Esophagus muscularis mucosa (tissue), 4 donors: ENCODE measurements at regions not wholly inside any gene's neighbourhood (a gene's known extent, or its start where the extent isn't known, plus 50 kb on each side); places are given as distances from the start of the nearest gene placed in this dataset.

Source experiments
- DNase-seq: peaks from one replicate; pipeline ENCODE4 v3.0.0-alpha.2; 2017; ENCODE audit errors: extremely low spot score
- H3K27ac ChIP-seq, 4 donors: fragments of 200-600 bp; sonication (generic); replicated peaks in 1 of 4; 1 replicate in 3 of 4; 2 replicates in 1 of 4; pipeline ENCODE4 v1.5.1; 2016 to 2019; ENCODE audit warnings: mild to moderate bottlenecking in 1 of 4
- H3K27me3 ChIP-seq, 4 donors: fragments of 200-600 bp; sonication (generic); one replicate each; pipeline versions ENCODE4 v1.5.1 to v1.6.0; 2016 to 2019
- H3K36me3 ChIP-seq, 4 donors: fragments of 200-600 bp; sonication (generic); one replicate each; pipeline ENCODE4 v1.5.1; 2016 to 2019
- H3K4me1 ChIP-seq, 4 donors: fragments of 200-600 bp; sonication (generic); one replicate each; pipeline ENCODE4 v1.5.1; 2016 to 2019
- H3K4me3 ChIP-seq, 4 donors: fragments of 200-600 bp; sonication (generic); 1 replicate in 2 of 4; 2 replicates in 2 of 4; pipeline ENCODE4 v1.5.1; 2016 to 2019; ENCODE audit warnings: mild to moderate bottlenecking in 4 of 4, moderate library complexity in 1 of 4
- H3K9me3 ChIP-seq, 4 donors: fragments of 200-600 bp; sonication (generic); 1 replicate in 3 of 4; 2 replicates in 1 of 4; pipeline ENCODE4 v1.5.1; 2016 to 2019
- CTCF ChIP-seq, 3 experiments: fragments of 200-600 bp in 2 of 3; fragments of 450-650 bp in 1 of 3; sonication (generic) in 2 of 3; IDR thresholded peaks; one replicate each; pipeline ENCODE4 v1.5.1; 2017 to 2019; ENCODE audit warnings: antibody characterized with exemption in 3 of 3, mild to moderate bottlenecking in 2 of 3, moderate library complexity in 1 of 3
- EP300 ChIP-seq: sonication (generic); formaldehyde crosslinking; IDR thresholded peaks from one replicate; pipeline ENCODE4 v1.6.1; 2017; ENCODE audit warnings: antibody characterized with exemption
- POLR2A ChIP-seq: fragments of 450-650 bp; IDR thresholded peaks from one replicate; pipeline ENCODE4 v1.6.1; 2017; ENCODE audit warnings: antibody characterized with exemption, moderate library complexity, mild to moderate bottlenecking, low read depth
- POLR2AphosphoS5 ChIP-seq, 2 donors: sonication (generic); formaldehyde crosslinking; IDR thresholded peaks; one replicate each; pipeline ENCODE4 v1.6.1; 2017; ENCODE audit warnings: antibody characterized with exemption in 2 of 2
- WGBS: methylation state at CpG from one replicate; pipeline ENCODE4 v1.1.5; 2018; 5-methylcytosine and 5-hydroxymethylcytosine counted together
- intact Hi-C: fragments of 100-400 bp; cut with DNase I; formaldehyde crosslinking; loops from one replicate; pipeline ENCODE4 v1.15.1; 2023

DNA sequence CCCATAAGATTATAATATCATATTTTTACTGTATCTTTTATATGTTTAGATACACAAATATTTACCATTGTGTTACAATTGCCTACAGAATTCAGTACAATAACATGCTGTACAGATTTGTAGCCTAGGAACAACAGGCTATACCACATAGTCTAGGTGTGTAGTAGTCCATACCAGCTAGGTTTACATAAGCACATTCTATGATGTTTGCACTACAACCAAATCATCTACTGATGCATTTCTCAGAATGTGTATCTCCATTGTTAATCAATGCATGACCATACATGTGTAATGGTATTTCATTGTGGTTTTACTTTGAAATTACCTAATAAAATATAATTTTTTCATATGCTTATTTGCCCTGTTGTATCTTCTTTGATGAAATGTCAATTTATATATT, 288.1 kb upstream of the PCDH10 start:
- DNase-seq: no peak
- Histone ChIP-seq H3K4me1 (no peaks in the 10 kb centered on the region), H3K36me3 (no peaks in the 10 kb centered on the region), H3K4me3 (no peak overlapping the region), H3K27ac (no peak overlapping the region), H3K27me3 (no peaks in the 10 kb centered on the region), H3K9me3 (no peaks in the 10 kb centered on the region)
- intact Hi-C loops: no loop called here
- TF ChIP-seq POLR2A (no peak), EP300 (no peak), POLR2AphosphoS5 (IDR thresholded peaks at IDR 0.05) (no peak), CTCF (IDR thresholded peaks at IDR 0.05) (no peak)

- Histone ChIP-seq H3K9me3 (no peaks in the 10 kb centered on the region), H3K4me1 (no peaks in the 10 kb centered on the region), H3K36me3 (no peaks in the 10 kb centered on the region), H3K27me3 (no peaks in the 10 kb centered on the region), H3K4me3 (no peak overlapping the region), H3K27ac (no peak overlapping the region)
- TF ChIP-seq POLR2A (no peak), CTCF (IDR thresholded peaks at IDR 0.05) (no peak), POLR2AphosphoS5 (IDR thresholded peaks at IDR 0.05) (no peak), EP300 (no peak)
- intact Hi-C loops: no loop called here
- WGBS: 91% methylated on average over 1 of the region's 1 CpG
- DNase-seq: no peak
Measured at GRCh38 chr4:132863619-132864018, 285.5 kb upstream of the PCDH10 start.

DNA sequence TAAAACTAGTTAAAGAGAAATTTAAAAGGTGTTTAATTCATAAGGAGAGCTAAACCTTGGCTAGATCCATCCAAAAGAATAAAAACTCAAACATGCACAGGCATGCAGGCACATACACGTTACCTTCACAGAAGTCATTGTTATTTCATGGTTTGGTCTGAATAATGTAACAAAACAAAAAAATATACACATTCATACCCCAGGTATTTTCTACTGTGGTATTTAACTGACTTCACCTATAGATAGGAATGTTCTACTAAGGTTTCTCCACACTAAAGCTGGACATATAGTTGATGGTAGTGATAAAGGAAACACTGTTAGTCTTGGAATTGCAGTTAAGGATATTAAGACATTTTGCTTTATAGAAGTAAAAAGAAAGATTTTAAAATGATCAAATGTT, 283.6 kb upstream of the PCDH10 start:
- Histone ChIP-seq H3K36me3 (no peaks in the 10 kb centered on the region), H3K27me3 (no peaks in the 10 kb centered on the region), H3K27ac (no peak overlapping the region), H3K9me3 (no peaks in the 10 kb centered on the region), H3K4me3 (no peak overlapping the region), H3K4me1 (no peaks in the 10 kb centered on the region)
- intact Hi-C loops: no loop called here
- TF ChIP-seq EP300: no peak
- no peak for TF ChIP-seq CTCF (IDR thresholded peaks at IDR 0.05)
- TF ChIP-seq POLR2AphosphoS5 (IDR thresholded peaks at IDR 0.05): no peak
- TF ChIP-seq POLR2A: no peak
- no peak for DNase-seq
- 92% methylated on average over 1 of the region's 1 CpG for WGBS

- no peak for TF ChIP-seq EP300
- no peak for TF ChIP-seq CTCF (IDR thresholded peaks at IDR 0.05)
- no peak for TF ChIP-seq POLR2A
- no peak for TF ChIP-seq POLR2AphosphoS5 (IDR thresholded peaks at IDR 0.05)
- Histone ChIP-seq H3K4me1 (no peaks in the 10 kb centered on the region), H3K27me3 (no peaks in the 10 kb centered on the region), H3K4me3 (no peak overlapping the region), H3K9me3 (no peaks in the 10 kb centered on the region), H3K27ac (no peak overlapping the region), H3K36me3 (no peaks in the 10 kb centered on the region)
- no peak for DNase-seq
- 93% methylated on average over 2 of the region's 2 CpGs for WGBS
- intact Hi-C loops: no loop called here
Measured at GRCh38 chr4:132865922-132866321, 283.2 kb upstream of the PCDH10 start.

GRCh38 chr4:132866616-132867015, 282.5 kb upstream of the PCDH10 start:
- no peak for DNase-seq
- Histone ChIP-seq H3K27me3 (no peaks in the 10 kb centered on the region), H3K27ac (no peak overlapping the region), H3K4me1 (no peaks in the 10 kb centered on the region), H3K4me3 (no peak overlapping the region), H3K36me3 (no peaks in the 10 kb centered on the region), H3K9me3 (peaks cover 0 to 5% (median 0%) of the 10 kb centered on the region in 4 donors)
- TF ChIP-seq POLR2A (no peak), CTCF (IDR thresholded peaks at IDR 0.05) (no peak), EP300 (no peak), POLR2AphosphoS5 (IDR thresholded peaks at IDR 0.05) (no peak)
- 81% methylated on average over 4 of the region's 4 CpGs for WGBS
- intact Hi-C loops: no loop called here
